ENCODE measurements at regions not wholly inside any gene's neighbourhood (a gene's known extent, or its start where the extent isn't known, plus 50 kb on each side); places are given as distances from the start of the nearest gene placed in this dataset.

GRCh38 chr21:15441060-15441493 is 288.7 kb upstream of the USP25 start (continued):
- TF ChIP-seq, protein P1, sequence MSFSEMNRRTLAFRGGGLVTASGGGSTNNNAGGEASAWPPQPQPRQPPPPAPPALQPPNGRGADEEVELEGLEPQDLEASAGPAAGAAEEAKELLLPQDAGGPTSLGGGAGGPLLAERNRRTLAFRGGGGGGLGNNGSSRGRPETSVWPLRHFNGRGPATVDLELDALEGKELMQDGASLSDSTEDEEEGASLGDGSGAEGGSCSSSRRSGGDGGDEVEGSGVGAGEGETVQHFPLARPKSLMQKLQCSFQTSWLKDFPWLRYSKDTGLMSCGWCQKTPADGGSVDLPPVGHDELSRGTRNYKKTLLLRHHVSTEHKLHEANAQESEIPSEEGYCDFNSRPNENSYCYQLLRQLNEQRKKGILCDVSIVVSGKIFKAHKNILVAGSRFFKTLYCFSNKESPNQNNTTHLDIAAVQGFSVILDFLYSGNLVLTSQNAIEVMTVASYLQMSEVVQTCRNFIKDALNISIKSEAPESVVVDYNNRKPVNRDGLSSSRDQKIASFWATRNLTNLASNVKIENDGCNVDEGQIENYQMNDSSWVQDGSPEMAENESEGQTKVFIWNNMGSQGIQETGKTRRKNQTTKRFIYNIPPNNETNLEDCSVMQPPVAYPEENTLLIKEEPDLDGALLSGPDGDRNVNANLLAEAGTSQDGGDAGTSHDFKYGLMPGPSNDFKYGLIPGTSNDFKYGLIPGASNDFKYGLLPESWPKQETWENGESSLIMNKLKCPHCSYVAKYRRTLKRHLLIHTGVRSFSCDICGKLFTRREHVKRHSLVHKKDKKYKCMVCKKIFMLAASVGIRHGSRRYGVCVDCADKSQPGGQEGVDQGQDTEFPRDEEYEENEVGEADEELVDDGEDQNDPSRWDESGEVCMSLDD (CRISPR knock-in tag; IDR thresholded peaks at IDR 0.05; ENCODE audit: borderline replicate concordance) = 0 out of 2 replicates have a peak, but pooled peaks have one; percentile 36
- no peak for TF ChIP-seq RNF2 (conservative IDR thresholded peaks at IDR 0.05; ENCODE audit: low read depth)
- no peak for TF ChIP-seq GRHL1 (CRISPR knock-in tag; conservative IDR thresholded peaks at IDR 0.05)
- TF ChIP-seq, protein P2, sequence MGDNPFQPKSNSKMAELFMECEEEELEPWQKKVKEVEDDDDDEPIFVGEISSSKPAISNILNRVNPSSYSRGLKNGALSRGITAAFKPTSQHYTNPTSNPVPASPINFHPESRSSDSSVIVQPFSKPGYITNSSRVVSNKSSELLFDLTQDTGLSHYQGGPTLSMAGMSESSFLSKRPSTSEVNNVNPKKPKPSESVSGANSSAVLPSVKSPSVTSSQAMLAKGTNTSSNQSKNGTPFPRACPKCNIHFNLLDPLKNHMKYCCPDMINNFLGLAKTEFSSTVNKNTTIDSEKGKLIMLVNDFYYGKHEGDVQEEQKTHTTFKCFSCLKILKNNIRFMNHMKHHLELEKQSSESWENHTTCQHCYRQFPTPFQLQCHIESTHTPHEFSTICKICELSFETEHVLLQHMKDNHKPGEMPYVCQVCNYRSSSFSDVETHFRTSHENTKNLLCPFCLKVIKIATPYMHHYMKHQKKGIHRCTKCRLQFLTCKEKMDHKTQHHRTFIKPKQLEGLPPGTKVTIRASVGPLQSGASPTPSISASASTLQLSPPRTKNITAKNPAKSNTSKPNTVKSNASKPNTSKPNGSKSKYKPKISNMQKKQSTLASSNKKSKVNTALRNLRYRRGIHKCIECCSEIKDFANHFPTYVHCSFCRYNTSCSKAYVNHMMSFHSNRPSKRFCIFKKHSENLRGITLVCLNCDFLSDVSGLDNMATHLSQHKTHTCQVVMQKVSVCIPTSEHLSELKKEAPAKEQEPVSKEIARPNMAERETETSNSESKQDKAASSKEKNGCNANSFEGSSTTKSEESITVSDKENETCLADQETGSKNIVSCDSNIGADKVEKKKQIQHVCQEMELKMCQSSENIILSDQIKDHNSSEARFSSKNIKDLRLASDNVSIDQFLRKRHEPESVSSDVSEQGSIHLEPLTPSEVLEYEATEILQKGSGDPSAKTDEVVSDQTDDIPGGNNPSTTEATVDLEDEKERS (CRISPR knock-in tag; IDR thresholded peaks at IDR 0.05) = peak; percentile 93
- no peak for TF ChIP-seq ZNF709 (CRISPR knock-in tag; IDR thresholded peaks at IDR 0.05)
- TF ChIP-seq, protein P3, sequence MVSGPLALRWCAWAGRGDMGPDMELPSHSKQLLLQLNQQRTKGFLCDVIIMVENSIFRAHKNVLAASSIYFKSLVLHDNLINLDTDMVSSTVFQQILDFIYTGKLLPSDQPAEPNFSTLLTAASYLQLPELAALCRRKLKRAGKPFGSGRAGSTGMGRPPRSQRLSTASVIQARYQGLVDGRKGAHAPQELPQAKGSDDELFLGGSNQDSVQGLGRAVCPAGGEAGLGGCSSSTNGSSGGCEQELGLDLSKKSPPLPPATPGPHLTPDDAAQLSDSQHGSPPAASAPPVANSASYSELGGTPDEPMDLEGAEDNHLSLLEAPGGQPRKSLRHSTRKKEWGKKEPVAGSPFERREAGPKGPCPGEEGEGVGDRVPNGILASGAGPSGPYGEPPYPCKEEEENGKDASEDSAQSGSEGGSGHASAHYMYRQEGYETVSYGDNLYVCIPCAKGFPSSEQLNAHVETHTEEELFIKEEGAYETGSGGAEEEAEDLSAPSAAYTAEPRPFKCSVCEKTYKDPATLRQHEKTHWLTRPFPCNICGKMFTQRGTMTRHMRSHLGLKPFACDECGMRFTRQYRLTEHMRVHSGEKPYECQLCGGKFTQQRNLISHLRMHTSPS (CRISPR knock-in tag; IDR thresholded peaks at IDR 0.05; ENCODE audit: low read depth) = peak; percentile 31; the same call in 1 of the 2 replicates
- TF ChIP-seq, protein P4, sequence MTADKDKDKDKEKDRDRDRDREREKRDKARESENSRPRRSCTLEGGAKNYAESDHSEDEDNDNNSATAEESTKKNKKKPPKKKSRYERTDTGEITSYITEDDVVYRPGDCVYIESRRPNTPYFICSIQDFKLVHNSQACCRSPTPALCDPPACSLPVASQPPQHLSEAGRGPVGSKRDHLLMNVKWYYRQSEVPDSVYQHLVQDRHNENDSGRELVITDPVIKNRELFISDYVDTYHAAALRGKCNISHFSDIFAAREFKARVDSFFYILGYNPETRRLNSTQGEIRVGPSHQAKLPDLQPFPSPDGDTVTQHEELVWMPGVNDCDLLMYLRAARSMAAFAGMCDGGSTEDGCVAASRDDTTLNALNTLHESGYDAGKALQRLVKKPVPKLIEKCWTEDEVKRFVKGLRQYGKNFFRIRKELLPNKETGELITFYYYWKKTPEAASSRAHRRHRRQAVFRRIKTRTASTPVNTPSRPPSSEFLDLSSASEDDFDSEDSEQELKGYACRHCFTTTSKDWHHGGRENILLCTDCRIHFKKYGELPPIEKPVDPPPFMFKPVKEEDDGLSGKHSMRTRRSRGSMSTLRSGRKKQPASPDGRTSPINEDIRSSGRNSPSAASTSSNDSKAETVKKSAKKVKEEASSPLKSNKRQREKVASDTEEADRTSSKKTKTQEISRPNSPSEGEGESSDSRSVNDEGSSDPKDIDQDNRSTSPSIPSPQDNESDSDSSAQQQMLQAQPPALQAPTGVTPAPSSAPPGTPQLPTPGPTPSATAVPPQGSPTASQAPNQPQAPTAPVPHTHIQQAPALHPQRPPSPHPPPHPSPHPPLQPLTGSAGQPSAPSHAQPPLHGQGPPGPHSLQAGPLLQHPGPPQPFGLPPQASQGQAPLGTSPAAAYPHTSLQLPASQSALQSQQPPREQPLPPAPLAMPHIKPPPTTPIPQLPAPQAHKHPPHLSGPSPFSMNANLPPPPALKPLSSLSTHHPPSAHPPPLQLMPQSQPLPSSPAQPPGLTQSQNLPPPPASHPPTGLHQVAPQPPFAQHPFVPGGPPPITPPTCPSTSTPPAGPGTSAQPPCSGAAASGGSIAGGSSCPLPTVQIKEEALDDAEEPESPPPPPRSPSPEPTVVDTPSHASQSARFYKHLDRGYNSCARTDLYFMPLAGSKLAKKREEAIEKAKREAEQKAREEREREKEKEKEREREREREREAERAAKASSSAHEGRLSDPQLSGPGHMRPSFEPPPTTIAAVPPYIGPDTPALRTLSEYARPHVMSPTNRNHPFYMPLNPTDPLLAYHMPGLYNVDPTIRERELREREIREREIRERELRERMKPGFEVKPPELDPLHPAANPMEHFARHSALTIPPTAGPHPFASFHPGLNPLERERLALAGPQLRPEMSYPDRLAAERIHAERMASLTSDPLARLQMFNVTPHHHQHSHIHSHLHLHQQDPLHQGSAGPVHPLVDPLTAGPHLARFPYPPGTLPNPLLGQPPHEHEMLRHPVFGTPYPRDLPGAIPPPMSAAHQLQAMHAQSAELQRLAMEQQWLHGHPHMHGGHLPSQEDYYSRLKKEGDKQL (CRISPR knock-in tag; IDR thresholded peaks at IDR 0.05; ENCODE audit: low read depth) = peak; percentile 93
- TF ChIP-seq NFYC (CRISPR knock-in tag; IDR thresholded peaks at IDR 0.05) = peak; percentile 56; the same call in 1 of the 2 replicates
- TF ChIP-seq PLRG1 (conservative IDR thresholded peaks at IDR 0.05) = no peak
- 0 out of 2 replicates have a peak, but pooled peaks have one; percentile 29 for TF ChIP-seq ZNF670 (CRISPR knock-in tag; IDR thresholded peaks at IDR 0.05; ENCODE audit: borderline replicate concordance)
- no peak for TF ChIP-seq ZNF510 (CRISPR knock-in tag; IDR thresholded peaks at IDR 0.05; ENCODE audit: low read depth)
- 0 out of 2 replicates have a peak, but pooled peaks have one; percentile 67 for TF ChIP-seq NAIF1 (CRISPR knock-in tag; IDR thresholded peaks at IDR 0.05; ENCODE audit: borderline replicate concordance)
- no peak for TF ChIP-seq TRIM22 (IDR thresholded peaks at IDR 0.05)
